ENCODE measurements at regions not wholly inside any gene's neighbourhood (a gene's known extent, or its start where the extent isn't known, plus 50 kb on each side); places are given as distances from the start of the nearest gene placed in this dataset.
A peak's percentile ranks its signal among the peaks of the same experiment; 100 is the strongest.
"Not testable (repeated sequence)": the region's sequence is repeated elsewhere in the genome, so short reads cannot be mapped to it uniquely, and the experiment has no call there.

DNA sequence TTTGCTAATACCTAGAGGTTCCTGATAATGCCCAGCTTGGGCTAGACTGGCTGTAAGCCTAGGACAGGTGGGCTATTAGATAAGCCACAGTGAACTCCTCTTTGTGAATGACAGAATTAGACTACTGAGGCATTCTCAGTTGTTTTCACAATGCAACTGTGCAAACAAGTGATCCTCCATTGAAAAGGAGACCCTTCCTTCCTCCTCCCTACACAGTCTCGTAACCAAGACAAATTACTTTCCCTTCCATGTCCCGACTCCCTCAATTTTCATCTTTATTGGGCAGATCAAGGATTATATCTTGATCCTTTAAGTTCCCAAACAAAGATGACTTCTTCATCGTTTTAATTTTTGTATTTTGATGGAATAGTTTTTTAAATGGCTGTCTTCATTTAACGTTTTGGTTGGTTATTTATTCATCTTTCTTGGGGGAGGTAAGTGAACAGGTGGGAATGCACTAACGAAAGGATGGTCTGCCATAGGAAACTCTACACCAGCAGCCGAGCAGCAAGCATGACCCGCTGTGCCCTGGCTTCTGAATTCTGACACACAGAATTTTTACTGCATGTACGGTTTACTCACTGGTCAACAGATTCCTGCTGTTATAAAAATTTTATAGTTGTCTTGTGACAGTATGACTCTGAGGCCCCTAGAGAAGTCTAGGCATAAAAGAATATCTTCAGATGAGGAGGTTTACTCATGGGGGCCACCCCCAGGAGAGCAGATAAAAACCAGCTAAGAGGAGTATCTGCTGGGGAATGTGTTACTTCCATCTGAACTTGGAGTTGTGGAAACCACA is 137.5 kb upstream of the TUT7 start:
- no peak for DNase-seq (ENCODE audit: low read depth)

DNA sequence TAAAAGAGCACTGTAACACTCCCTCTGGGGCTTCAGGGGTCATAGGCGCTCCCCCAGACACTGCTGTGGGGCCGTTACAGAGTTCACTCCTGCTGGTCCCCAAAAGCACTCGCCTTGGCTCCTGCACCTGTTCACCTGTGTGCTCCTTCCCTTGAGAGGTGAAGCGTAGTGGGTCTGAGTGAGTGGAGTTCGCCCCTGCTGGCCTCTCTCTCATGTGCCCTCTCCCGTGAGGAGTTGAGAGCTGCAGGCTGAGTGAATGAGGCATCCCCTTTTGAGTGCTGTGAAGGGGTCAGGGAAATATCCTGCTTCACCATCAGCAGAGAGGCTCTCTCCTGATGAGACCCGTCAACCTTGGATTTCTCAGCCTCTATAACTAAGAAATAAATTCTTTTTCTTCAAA is 134.6 kb upstream of the TUT7 start:
- DNase-seq (ENCODE audit: low read depth): no peak

GRCh38 chr9:86488345-86488744 is 134.1 kb upstream of the TUT7 start:
- DNase-seq (ENCODE audit: low read depth): no peak

DNA sequence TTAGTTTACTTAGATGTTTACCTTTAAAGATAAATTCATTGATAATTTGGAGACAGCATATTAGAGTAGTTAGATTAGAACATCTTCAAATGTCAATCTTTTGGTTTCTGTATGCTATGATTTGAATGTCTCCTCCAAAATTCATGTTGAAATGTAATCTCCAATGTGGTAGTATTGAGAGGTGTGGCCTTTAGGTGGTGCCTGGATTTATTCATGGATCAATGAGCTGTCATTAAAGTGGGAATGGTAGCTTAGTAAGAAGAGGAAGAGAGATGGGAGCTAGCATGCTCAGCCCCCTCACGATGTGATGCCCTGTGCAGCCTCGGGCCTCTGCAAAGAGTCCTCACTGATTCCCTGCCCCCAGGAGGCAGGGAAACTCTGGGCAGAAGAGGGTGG is 133.6 kb upstream of the TUT7 start:
- DNase-seq (ENCODE audit: low read depth): no peak

DNA sequence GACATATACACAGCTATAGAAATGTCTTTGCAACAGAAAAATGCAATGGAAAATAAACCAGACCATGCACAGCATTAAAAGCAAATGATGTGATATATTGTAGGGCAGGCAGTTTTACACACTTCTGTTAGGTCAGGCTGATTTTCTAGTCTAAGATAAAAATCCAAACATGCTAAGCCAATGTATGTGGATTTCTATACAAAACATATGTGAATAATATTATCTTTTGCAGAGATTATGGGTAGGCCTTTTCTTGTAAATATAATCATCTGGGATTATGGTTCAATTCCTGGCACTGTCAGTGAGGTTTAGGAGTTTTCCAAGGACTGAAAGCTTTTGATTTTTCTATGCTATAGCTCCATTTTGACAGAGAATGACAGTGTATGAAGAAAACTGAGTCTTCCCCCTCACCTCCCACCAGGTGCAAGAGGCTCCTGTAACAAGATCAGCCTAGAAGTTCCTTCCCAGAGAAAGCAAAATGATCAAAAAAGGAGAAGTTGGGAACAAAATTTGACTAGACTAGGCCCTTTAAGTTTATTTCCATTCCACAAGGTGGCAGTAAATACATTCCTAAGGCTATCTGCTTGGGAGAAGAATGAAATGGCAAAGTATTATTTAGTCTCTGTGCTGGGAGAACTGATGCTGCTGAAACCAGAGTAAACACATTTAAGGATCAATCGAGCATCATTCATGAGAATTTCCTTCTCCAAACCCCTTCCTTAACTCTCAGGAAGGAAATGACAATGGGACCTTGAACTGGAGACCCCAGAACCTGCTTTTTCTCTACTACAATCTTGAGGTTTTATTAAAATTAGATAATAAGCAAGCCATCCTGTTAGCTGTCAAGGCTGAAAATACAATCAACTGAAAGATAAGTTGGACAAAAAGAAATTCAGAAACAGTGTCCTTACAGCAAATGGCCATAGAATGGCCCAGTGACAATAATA is 133.0 kb upstream of the TUT7 start:
- DNase-seq (ENCODE audit: low read depth): peak; percentile 38

DNA sequence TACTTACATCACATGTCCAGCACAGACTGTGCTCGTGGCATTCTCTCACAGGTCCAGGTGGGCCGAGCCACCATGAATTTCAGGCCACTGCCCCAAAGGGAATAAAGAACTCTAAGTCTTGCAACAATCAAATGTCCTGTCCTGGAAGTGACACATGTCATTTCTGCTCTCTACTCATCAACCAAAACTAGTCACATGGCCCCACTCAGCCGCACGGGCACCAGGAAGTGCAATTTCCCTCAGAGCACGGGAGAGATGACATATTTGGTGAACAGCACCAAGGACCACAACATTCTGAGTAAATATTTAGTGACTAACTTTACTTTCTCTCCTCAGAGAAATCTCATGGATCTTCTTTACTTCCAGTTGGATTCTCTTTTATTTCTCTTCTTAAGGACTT is 131.1 kb upstream of the TUT7 start:
- DNase-seq (ENCODE audit: low read depth): no peak

GRCh38 chr9:86483496-86483895 is 129.3 kb upstream of the TUT7 start:
- no peak for DNase-seq (ENCODE audit: low read depth)

DNA sequence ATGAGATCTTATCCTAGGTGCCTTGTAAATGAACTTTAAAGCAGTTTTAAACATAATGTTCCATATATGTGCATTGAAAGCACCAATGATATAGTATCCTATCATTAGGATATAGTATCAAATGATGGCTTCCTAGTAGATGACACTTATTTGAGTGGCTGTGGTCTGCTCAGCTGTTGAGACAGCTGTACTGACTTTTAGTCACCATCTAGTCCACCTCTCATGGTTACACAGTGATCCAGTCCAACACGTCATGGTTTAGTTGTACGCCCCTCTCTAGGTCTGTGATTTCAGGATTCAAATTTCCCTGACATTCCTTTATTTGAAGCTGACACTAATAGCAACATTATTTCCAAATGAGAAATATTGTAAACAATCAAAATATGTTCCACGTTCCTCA is 127.3 kb upstream of the TUT7 start:
- no peak for DNase-seq (ENCODE audit: low read depth)

DNA sequence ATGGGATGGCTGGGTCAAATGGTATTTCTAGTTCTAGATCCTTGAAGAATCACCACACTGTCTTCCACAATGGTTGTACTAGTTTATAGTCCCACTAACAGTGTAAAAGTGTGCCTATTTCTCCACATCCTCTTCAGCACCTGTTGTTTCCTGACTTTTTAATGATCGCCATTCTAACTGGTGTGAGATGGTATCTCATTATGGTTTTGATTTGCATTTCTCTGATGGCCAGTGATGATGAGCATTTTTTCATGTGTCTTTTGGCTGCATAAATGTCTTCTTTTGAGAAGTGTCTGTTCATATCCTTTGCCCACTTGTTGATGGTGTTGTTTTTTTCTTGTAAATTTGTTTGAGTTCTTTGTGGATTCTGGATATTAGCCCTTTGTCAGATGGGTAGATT is 121.0 kb upstream of the TUT7 start:
- DNase-seq (ENCODE audit: low read depth): not testable (repeated sequence)

GRCh38 chr9:86471171-86471815 is 117.1 kb upstream of the TUT7 start:
- no peak for DNase-seq (ENCODE audit: low read depth)

DNA sequence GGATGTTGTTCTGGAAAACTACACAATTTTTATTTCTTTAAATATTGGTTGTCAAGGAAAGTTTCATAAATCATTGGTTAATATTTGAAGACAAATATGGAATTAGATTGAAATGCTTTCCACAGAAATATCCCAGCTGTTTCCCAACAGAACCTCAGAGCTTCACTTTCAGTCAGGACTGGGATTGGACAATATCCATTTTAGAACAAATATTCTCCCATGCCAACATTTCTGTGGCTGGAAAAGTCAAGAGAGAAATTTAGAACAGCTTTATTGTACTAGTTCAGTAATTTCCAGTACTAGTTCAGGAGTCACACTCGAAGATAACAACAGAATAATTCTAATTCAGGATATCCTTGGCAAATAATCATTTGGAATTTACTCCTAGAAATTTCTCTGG is 116.1 kb upstream of the TUT7 start:
- DNase-seq (ENCODE audit: low read depth): no peak

DNA sequence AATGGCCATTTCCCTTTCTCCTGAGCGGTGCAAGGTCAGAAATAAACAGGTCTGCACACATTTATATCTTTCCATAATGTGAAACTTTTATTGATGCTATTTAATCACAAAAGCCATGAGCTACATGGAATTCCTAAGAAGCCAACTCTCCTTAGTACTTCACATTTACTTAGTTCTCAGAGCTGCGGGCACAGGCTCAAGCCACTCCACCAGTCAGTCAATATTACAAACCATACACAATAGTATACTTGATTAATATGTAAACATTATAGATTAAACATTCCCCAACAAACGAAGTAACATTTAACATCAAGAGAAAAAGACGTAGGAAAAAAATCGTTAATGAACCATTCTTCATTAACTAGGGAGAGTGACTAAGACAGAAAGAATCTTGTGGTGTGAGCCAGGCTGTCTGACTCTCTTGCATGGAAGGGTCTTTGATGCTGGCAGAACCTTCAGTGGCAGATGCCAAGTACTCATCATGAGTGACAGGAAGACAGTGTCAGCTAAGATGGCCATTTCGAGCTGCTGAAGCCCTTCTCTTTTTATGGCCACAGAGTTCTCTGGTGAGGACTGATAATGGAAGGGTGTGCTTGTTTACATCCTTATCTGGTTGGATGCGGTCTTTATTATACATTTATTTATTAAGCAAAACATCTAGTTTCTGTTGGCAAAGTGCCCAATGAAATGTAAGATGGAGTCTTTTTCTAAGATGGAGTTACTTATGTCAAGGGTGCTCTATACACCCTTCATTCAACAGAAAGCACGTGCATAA is 115.5 kb upstream of the TUT7 start:
- DNase-seq (ENCODE audit: low read depth): no peak

DNA sequence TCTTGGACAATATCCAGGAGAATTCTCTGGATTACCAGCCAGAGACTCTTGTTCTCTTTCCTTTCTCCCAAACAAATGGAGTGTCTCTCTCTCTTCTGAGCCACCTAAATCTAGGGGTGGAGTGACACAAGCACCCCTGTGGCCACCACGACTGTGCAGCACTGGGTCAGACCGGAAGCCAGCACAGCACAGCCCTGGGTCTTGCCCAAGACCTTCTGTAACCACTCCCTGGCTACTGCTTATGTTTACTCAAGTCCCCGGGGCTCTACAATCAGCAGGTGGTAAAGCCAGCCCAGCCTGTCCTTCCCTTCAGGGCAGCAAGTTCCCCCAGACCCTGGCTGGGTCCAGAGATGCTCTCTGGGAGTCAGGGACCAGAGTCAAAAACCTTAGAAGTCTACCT is 110.0 kb upstream of the TUT7 start:
- no peak for DNase-seq (ENCODE audit: low read depth)

- DNase-seq (ENCODE audit: low read depth): no peak
Measured at GRCh38 chr9:86460216-86461002, 106.2 kb upstream of the TUT7 start.

- DNase-seq (ENCODE audit: low read depth): no peak
Measured at GRCh38 chr9:86459599-86460155, 105.5 kb upstream of the TUT7 start.

GRCh38 chr9:86459191-86459590 is 105.0 kb upstream of the TUT7 start:
- no peak for DNase-seq (ENCODE audit: low read depth)

DNA sequence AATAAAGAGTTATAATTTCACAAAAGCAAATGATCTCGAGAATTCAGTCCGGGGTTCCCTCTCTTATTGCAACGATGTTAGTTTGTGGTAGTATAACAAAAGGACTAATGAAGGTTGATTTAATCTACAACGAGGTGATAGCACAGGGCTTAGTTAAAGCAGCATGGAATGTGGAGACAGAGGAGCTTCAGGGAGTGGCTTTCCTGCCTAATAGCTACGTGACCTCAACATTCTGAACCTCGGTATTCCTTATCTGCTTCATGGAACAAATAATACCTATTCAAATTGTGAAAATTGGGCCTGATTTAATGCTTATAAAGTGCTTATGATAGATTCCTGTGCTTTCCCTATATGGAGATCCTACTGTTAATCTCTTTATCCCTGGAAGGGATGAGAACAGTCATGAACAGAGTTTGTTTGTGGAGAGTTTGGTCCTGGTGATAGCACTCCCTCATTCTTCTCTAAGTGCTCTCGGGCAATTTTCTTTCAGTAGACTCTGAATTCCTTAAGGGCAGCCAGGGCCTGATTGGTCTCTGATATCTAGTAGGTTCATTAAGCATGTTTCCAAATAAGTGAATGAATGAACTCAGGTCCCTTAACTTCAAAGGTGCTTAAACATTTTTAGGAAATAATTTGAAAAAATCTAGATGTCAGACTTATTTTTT is 104.1 kb upstream of the TUT7 start:
- no peak for DNase-seq (ENCODE audit: low read depth)

- no peak for DNase-seq (ENCODE audit: low read depth)
Measured at GRCh38 chr9:86456416-86456815, 102.2 kb upstream of the TUT7 start.

- peak; percentile 19 for DNase-seq (ENCODE audit: low read depth)
Measured at GRCh38 chr9:86454701-86455615, 100.7 kb upstream of the TUT7 start.
